Spinal cord (tissue), 9 donors: ENCODE measurements at regions not wholly inside any gene's neighbourhood (a gene's known extent, or its start where the extent isn't known, plus 50 kb on each side); places are given as distances from the start of the nearest gene placed in this dataset.
"Not testable (repeated sequence)": the region's sequence is repeated elsewhere in the genome, so short reads cannot be mapped to it uniquely, and the experiment has no call there.

ENCODE experiments used
- DNase-seq, 6 donors: peaks; one replicate each; pipeline versions ENCODE4 v3.0.0 to v3.0.0-alpha.2; 2013 to 2015; ENCODE audit warnings: low spot score in 6 of 6, low read depth in 4 of 6
- H3K27ac ChIP-seq: one replicate; pipeline ENCODE4 v1.5.1; 2013; ENCODE audit warnings: low read depth, low read length, control low read depth
- H3K27me3 ChIP-seq: one replicate; pipeline ENCODE4 v1.6.1; 2013; ENCODE audit warnings: low read length; ENCODE audit not compliant: control insufficient read depth, insufficient read depth
- H3K36me3 ChIP-seq: one replicate; pipeline ENCODE4 v1.6.1; 2013; ENCODE audit warnings: low read length; ENCODE audit not compliant: control insufficient read depth, insufficient read depth
- H3K4me1 ChIP-seq: one replicate; pipeline ENCODE4 v1.6.1; 2013; ENCODE audit warnings: low read length; ENCODE audit not compliant: control insufficient read depth, insufficient read depth
- H3K4me3 ChIP-seq: one replicate; pipeline ENCODE4 v1.5.1; 2013; ENCODE audit warnings: low read depth, low read length, control low read depth
- H3K9me3 ChIP-seq: one replicate; pipeline ENCODE4 v1.6.1; 2013; ENCODE audit warnings: low read length; ENCODE audit not compliant: control insufficient read depth, insufficient read depth
- WGBS: methylation state at CpG from one replicate; pipeline ENCODE4 v1.1.5; 2013; ENCODE audit warnings: missing lambda C conversion rate; ENCODE audit not compliant: insufficient coverage; 5-methylcytosine and 5-hydroxymethylcytosine counted together
- donor health status: healthy.

DNA sequence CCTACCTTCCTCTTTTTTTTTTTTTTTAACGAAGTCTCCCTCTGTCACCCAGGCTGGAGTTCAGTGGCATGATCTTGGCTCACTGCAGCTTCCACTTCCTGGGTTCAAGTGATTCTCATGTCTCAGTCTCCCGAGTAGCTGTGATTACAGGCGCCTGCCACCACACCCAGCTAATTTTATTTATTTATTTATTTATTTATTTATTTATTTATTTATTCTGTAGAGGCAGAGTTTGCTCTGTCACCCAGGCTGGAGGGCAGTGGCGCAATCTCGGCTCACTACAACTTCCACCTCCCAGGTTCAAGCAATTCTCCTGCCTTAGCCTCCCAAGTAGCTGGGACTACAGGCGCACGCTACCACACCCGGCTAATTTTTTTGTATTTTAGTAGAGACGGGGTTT lies 66.0 kb upstream of the ELN start:
- not testable (repeated sequence) for H3K4me3 ChIP-seq

DNA sequence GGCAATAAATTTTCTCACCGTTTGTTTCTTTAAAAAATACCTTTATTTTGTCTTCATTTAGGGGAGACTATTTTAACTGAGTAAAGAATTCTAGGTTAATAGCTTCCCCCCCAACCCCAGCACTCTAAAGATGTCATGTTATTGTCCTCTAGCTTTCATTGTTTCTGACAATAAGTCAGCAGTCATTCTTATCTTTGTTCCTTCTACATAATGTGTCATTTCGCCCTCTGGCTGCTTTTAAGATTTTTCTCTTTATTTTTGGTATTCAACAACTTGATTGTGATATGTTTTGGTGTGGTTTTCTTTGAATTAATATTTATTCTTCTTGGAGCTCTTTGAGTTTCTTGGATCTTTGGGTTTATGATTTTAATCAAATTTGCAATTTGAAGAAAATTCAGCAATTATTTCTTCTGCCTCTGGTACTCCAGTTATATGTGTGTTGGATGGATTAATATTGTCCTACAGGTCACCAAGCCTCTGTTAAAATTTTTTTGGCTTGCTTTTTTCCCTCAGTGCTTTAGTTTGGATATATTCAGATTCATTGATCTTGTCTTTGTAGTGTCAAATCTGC lies 64.6 kb upstream of the ELN start:
- no peaks in the 10 kb centered on the region for H3K27me3 ChIP-seq
- no peaks in the 10 kb centered on the region for H3K4me1 ChIP-seq
- no peak overlapping the region for H3K4me3 ChIP-seq
- WGBS, result no CpG with 5 or more reads among the region's 2 CpGs
- peaks cover 7% of the 10 kb centered on the region for H3K9me3 ChIP-seq
- H3K36me3 ChIP-seq, result no peaks in the 10 kb centered on the region
- DNase-seq, result no peak
- H3K27ac ChIP-seq, result no peak overlapping the region

More for the DNA sequence above, 66.0 kb upstream of the ELN start:
- no CpG with 5 or more reads among the region's 9 CpGs for WGBS
- not testable (repeated sequence) for DNase-seq, H3K27ac ChIP-seq, H3K27me3 ChIP-seq, H3K9me3 ChIP-seq, H3K36me3 ChIP-seq, H3K4me1 ChIP-seq

DNA sequence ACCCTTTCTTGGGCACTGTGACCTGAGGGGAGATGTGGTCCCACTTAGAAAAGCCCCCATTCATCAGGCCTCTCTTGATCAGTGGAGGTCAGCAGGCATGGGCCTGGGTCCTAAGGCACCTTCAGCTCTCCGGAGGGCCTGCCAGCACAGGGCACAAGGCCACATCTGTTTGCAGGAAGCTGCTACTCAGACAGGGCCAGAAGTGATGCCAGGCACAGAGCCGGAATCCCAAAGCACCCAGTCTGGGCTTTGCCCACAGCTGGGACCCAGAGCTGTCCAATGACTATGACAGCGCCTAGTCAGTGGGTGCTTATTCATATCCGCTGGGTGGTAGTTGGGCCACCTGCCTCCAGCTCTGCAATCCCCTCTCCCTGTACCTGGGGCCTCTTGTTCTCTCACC lies 63.2 kb upstream of the ELN start:
- H3K27ac ChIP-seq, result no peak overlapping the region
- DNase-seq, result no peak
- 97% methylated on average over 4 of the region's 4 CpGs for WGBS

DNA sequence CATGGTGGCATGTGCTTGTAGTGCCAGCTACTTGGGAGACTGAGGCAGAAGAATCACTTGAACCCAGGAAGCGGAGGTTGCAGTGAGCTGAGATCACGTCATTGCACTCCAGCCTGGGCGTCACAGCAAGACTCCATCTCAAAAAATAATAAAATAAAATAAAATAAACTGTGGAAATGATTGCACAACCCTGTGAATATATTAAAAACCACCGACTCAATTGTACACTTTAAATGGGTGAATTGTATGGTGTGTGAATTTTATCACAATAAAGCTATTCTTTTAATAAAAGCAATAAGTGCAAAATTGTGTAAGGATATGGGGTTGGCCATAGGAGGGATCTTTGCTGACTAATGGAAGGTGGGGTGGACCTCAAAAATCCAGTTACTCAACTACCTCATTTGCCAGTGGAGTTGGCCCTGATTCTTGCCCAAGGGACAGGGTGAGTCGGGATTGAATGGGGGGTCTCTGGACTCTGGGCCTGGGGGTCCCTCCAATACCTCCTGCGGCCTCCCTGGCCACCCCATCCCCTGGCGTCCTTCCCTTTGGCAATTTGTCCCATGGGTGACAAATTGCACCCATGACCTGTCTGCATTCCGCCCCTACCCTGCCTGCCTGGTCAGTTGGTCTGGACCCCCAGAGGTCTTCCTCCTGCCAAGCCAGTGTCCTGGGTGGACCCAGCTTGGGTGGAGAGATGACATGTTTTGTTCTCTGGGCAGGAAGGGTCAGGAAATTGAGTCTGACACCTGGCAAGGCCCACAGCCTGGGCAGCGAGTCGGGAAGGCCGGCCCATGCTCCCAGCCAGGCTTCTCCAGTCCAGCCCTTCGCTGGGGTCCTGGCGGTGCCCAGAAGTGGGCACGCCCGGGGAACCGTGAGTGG lies 61.7 kb upstream of the ELN start:
- no peak overlapping the region for H3K4me3 ChIP-seq
- H3K27me3 ChIP-seq, result no peaks in the 10 kb centered on the region
- DNase-seq, result no peak
- 87% methylated on average over 13 of the region's 16 CpGs for WGBS
- H3K36me3 ChIP-seq, result no peaks in the 10 kb centered on the region
- peaks cover 8% of the 10 kb centered on the region for H3K4me1 ChIP-seq
- no peak overlapping the region for H3K27ac ChIP-seq
- peaks cover 7% of the 10 kb centered on the region for H3K9me3 ChIP-seq

More for the DNA sequence above, 63.2 kb upstream of the ELN start:
- no peaks in the 10 kb centered on the region for H3K4me1 ChIP-seq
- peaks cover 7% of the 10 kb centered on the region for H3K9me3 ChIP-seq
- H3K36me3 ChIP-seq, result no peaks in the 10 kb centered on the region
- H3K27me3 ChIP-seq, result no peaks in the 10 kb centered on the region
- no peak overlapping the region for H3K4me3 ChIP-seq

DNA sequence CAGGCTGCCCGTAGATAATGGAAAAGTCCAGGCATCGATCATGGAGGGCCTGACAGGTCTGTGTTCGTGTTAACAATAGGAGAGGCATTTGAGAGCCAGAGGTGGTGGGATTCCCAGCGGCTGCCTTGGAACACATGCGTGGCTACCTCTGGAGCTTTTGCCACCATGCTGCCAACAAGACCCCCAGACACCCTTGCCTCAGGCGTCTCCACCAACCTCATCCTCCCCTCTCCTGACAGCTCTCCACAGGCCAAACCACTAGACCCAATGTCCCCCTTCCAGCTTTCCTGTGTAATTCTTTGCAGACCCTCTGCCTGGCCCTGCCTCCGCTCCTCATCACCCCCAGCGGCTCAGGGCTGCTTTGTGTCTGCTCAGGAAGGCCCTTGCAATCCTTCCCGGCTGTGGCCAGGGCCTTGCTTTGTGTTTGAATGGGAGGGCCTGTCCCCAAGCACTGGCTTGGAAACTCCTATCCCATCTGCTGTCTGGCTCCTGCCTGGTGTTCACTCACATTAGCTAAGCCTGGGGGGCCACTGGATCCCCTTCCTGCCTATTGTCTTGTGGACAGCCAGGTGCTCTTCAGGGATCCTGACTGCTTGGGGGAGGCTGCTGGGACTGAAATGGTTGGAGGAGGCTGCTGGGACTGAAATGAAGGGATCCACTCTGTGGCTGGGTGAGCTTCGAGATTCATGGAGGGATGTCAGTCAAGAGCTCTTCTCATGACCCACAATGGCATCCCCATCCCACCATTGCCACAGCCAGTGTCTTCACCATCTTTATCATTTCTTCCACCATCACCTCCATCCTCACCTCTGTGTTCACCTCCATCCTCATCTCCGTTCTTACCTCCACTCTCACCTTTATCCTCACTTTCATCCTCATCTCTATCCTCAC lies 60.8 kb upstream of the ELN start:
- peaks cover 7% of the 10 kb centered on the region for H3K9me3 ChIP-seq
- H3K36me3 ChIP-seq, result no peaks in the 10 kb centered on the region
- no peak overlapping the region for H3K27ac ChIP-seq
- no peak for DNase-seq
- no peak overlapping the region for H3K4me3 ChIP-seq
- 55% methylated on average over 8 of the region's 11 CpGs for WGBS
- H3K4me1 ChIP-seq, result peaks cover 9% of the 10 kb centered on the region
- H3K27me3 ChIP-seq, result no peaks in the 10 kb centered on the region

DNA sequence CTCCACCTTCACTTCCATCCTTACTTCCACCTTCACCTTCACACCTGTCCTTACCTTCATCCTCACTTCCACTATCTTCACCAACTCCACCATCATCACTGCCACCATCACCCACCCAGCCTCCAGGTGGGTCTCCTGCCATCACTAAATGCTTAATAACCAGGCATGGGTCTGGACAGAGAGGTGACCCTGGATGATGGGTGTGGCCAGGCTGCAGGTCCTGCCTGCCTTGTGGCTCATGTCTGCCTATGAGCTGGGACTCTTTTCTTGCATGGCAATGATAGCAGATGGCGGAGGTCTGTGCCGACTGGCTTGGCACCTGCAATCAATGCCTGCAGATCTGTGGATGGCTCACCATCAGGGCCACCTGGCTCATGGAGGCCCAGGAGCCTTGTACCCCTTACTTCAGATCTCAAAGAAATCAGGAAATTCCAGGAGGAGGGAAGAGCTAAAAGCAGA lies 60.1 kb upstream of the ELN start:
- Histone ChIP-seq H3K36me3 (no peaks in the 10 kb centered on the region), H3K4me1 (peaks cover 9% of the 10 kb centered on the region), H3K27me3 (no peaks in the 10 kb centered on the region), H3K4me3 (no peak overlapping the region), H3K27ac (no peak overlapping the region), H3K9me3 (peaks cover 7% of the 10 kb centered on the region)
- WGBS, result 94% methylated on average over 2 of the region's 2 CpGs
- DNase-seq, result no peak

DNA sequence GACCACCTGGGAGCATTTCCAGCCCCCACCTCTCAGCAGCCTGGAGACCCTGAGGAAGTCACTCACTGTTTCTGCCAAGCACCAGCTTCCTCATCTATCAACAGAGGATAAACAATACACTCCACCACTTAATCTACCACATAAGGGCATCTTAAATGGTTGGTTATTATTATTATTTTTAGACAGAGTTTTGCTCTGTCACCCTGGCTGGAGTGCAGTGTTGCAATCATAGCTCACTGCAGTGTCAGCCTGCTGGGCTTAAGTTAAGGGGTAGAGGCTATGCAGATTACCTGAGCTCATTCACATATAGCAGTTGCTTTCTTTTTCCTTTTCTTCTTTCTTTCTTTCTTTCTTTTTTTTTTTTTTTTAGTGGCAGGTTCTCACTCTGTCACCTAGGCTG lies 59.5 kb upstream of the ELN start:
- DNase-seq, result no peak
- peaks cover 3% of the 10 kb centered on the region for H3K9me3 ChIP-seq
- no peak overlapping the region for H3K4me3 ChIP-seq
- no peaks in the 10 kb centered on the region for H3K27me3 ChIP-seq
- no peaks in the 10 kb centered on the region for H3K36me3 ChIP-seq
- no peak overlapping the region for H3K27ac ChIP-seq
- H3K4me1 ChIP-seq, result peaks cover 13% of the 10 kb centered on the region

DNA sequence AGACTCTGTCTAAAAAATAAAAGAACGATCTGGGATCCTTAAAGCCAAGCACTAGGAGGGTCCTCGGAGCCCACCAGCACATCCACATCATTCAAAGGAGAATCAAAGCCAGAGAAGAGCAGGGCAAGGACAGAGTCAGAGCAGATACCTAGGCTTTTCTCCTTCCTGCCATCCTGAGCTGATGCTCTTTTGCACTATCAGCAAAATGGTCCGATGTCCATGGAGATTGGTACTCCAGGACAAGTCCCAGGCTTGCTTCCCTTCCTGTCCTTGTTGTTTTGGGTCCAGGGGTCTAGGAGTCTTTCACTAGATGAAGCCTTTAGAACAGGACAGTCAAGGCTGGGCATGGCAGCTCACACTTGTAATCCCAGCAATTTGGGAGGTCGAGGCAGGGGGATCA lies 58.0 kb upstream of the ELN start:
- WGBS, result 89% methylated on average over 3 of the region's 4 CpGs
- H3K4me1 ChIP-seq, result peaks cover 17% of the 10 kb centered on the region
- DNase-seq, result no peak
- H3K27ac ChIP-seq, result no peak overlapping the region
- H3K4me3 ChIP-seq, result no peak overlapping the region
- H3K27me3 ChIP-seq, result no peaks in the 10 kb centered on the region
- H3K9me3 ChIP-seq, result no peaks in the 10 kb centered on the region
- H3K36me3 ChIP-seq, result no peaks in the 10 kb centered on the region

DNA sequence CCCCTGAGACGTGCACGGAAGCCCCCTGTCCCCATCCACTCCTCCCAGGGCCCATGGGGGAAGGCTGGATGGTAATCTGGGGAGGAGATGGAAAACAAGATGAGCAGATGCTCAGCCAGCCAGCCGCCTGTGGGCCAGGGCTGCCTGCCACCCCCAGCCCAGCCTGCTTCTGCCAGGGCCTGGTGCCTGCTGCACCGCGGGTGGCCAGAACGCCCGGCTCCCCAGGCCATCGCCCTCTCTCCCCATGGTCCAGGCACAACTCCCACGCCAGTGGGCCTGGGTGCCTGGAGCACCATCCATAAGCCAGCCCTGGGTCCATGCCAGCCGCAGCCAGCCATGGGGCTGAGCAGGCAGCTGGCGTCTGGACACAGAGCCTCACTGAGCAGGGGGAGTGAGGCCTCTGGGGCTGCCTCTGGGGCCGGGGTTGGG lies 57.2 kb upstream of the ELN start:
- no peaks in the 10 kb centered on the region for H3K27me3 ChIP-seq
- H3K36me3 ChIP-seq, result no peaks in the 10 kb centered on the region
- peaks cover 22% of the 10 kb centered on the region for H3K4me1 ChIP-seq
- peak in 1 of 6 donors; percentile 35 for DNase-seq
- no peak overlapping the region for H3K27ac ChIP-seq
- no peak overlapping the region for H3K4me3 ChIP-seq
- H3K9me3 ChIP-seq, result no peaks in the 10 kb centered on the region
- 46% methylated on average over 10 of the region's 12 CpGs for WGBS
